ENCODE measurements at regions not wholly inside any gene's neighbourhood (a gene's known extent, or its start where the extent isn't known, plus 50 kb on each side); places are given as distances from the start of the nearest gene placed in this dataset.

- Mint-ChIP-seq H3K27ac (ENCODE audit: unreplicated experiment) (no peak overlapping the region), H3K9me3 (ENCODE audit: unreplicated experiment) (no peaks in the 10 kb centered on the region), H3K27me3 (ENCODE audit: unreplicated experiment) (no peaks in the 10 kb centered on the region), H3K36me3 (ENCODE audit: unreplicated experiment) (no peaks in the 10 kb centered on the region), H3K4me3 (ENCODE audit: unreplicated experiment) (no peak overlapping the region), H3K4me1 (ENCODE audit: unreplicated experiment) (peaks cover 10% of the 10 kb centered on the region)
- TF ChIP-seq CTCF (IDR thresholded peaks at IDR 0.05): no peak
- DNase-seq (ENCODE audit: extremely low spot score, unreplicated experiment): no peak
Measured at GRCh38 chr2:3965211-3965610, 261.8 kb downstream of the DCDC2C start.

- no peaks in the 10 kb centered on the region for H3K36me3 Mint-ChIP-seq (ENCODE audit: unreplicated experiment)
- DNase-seq (ENCODE audit: extremely low spot score, unreplicated experiment): no peak
- no peaks in the 10 kb centered on the region for H3K9me3 Mint-ChIP-seq (ENCODE audit: unreplicated experiment)
- H3K4me3 Mint-ChIP-seq (ENCODE audit: unreplicated experiment): no peak overlapping the region
- no peak overlapping the region for H3K27ac Mint-ChIP-seq (ENCODE audit: unreplicated experiment)
- H3K27me3 Mint-ChIP-seq (ENCODE audit: unreplicated experiment): no peaks in the 10 kb centered on the region
- TF ChIP-seq CTCF (IDR thresholded peaks at IDR 0.05): no peak
- H3K4me1 Mint-ChIP-seq (ENCODE audit: unreplicated experiment): peaks cover 4% of the 10 kb centered on the region
Measured at GRCh38 chr2:3965953-3966352, 262.6 kb downstream of the DCDC2C start.

DNA sequence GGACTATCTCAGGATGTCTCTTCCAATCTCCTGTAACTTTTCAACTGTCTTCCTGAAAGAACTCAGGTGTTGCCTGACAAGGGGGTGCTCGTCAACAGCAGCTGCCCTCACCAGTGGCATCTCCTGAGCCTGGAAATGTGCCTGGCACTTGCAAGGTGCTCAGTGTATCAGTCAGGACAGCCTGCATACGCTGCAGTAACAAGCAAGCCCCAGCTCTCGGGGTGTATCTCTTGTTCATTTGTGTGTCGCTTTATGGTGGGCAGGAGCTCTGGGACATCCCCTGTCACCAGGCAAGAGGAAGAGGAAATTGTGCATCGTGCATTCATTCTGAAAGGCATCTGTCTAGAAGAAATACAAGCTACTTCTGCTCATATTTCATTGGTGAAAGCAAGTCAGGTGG is 263.1 kb downstream of the DCDC2C start:
- H3K36me3 Mint-ChIP-seq (ENCODE audit: unreplicated experiment): no peaks in the 10 kb centered on the region
- H3K27me3 Mint-ChIP-seq (ENCODE audit: unreplicated experiment): no peaks in the 10 kb centered on the region
- TF ChIP-seq CTCF (IDR thresholded peaks at IDR 0.05): no peak
- H3K4me3 Mint-ChIP-seq (ENCODE audit: unreplicated experiment): no peak overlapping the region
- H3K9me3 Mint-ChIP-seq (ENCODE audit: unreplicated experiment): no peaks in the 10 kb centered on the region
- H3K27ac Mint-ChIP-seq (ENCODE audit: unreplicated experiment): no peak overlapping the region
- H3K4me1 Mint-ChIP-seq (ENCODE audit: unreplicated experiment): peaks cover under 1% of the 10 kb centered on the region
- DNase-seq (ENCODE audit: extremely low spot score, unreplicated experiment): no peak

DNA sequence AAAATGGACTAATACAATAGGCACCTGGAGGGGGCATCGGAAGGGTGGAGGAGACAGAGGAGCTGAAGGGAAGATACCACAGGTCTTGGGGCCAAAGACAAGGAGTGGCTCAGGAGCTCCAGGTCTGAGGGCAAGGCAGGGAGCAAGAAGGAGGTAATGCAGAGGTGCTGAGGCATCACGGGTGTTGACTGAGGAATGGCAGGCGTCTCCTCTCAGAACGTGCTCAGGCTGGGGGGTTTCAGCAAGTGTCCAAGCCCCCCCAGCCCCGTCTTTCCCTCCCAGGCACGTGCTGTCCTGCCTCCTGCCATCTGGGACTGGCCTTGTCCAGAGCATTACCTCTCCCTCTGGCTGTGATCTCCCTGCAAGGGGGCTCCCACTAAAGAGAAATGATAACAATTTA is 265.4 kb downstream of the DCDC2C start:
- no peak overlapping the region for H3K27ac Mint-ChIP-seq (ENCODE audit: unreplicated experiment)

More for the DNA sequence above, 265.4 kb downstream of the DCDC2C start:
- TF ChIP-seq CTCF (IDR thresholded peaks at IDR 0.05): no peak
- H3K9me3 Mint-ChIP-seq (ENCODE audit: unreplicated experiment): no peaks in the 10 kb centered on the region
- H3K4me1 Mint-ChIP-seq (ENCODE audit: unreplicated experiment): no peaks in the 10 kb centered on the region
- H3K4me3 Mint-ChIP-seq (ENCODE audit: unreplicated experiment): no peak overlapping the region
- H3K36me3 Mint-ChIP-seq (ENCODE audit: unreplicated experiment): no peaks in the 10 kb centered on the region
- no peak for DNase-seq (ENCODE audit: extremely low spot score, unreplicated experiment)
- H3K27me3 Mint-ChIP-seq (ENCODE audit: unreplicated experiment): no peaks in the 10 kb centered on the region

Measured in osteocyte (in vitro differentiated cells).